HG03469 (cell line): ENCODE measurements at regions not wholly inside any gene's neighbourhood (a gene's known extent, or its start where the extent isn't known, plus 50 kb on each side); places are given as distances from the start of the nearest gene placed in this dataset.
"Not testable (repeated sequence)": the region's sequence is repeated elsewhere in the genome, so short reads cannot be mapped to it uniquely, and the experiment has no call there.

Experiments
- ATAC-seq: cut with Tn5 transposase; IDR thresholded peaks from one replicate; pipeline ENCODE4 v1.9.1; 2021; ENCODE audit warnings: mild to moderate bottlenecking, moderate library complexity, moderate number of reproducible peaks; ENCODE audit not compliant: unreplicated experiment

DNA sequence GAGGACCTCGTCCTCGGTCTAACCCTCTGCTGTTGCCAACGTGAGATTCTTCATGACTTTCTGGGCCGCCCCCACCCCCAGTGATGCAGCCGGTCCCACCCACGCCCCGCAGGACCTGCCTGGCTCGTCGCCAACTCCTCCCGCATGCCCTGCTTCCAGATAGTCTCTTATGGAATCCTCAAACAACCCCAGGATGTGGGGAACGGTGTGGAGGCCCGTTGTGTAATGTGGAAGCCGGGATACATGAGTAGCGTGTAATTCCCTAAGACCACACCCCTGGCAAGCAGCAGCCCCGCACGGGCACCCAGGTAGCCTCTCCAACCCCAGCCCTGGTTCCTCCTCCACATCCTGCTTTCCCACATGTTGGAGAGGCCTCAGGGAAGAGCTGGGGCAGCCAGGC, 275.9 kb downstream of the C16orf95 start:
- no peak for ATAC-seq

DNA sequence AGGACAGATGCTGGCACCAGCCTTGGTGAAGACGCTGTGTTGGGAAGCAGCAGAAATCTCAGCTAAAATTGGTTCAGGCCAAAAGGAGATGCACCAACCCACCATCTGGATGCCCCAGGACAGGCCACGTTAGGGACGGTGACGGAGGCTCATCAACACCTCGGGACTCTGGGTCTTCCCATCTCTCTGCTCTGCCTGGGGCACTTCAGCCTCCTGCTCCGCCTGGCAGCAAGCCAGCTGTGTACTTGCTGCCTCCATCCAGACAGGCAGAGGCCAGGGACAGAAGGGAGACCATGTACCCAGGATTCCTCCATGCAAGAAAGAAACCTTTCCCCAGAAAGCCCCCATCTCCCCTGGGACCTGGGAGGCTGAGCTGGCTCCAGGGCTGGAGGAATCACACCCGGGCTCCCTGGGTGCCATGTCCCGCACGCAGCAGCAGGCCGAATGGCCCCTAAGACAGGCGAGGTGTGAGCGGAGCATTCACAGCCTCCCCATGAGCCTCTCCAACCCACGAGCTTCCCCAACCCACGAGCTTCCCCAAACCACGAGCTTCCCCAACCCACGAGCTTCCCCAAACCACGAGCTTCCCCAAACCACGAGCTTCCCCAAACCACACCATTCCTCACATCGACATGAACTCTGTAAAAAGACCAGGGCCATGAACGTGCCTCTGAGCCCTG, 274.5 kb downstream of the C16orf95 start:
- ATAC-seq, result no peak

DNA sequence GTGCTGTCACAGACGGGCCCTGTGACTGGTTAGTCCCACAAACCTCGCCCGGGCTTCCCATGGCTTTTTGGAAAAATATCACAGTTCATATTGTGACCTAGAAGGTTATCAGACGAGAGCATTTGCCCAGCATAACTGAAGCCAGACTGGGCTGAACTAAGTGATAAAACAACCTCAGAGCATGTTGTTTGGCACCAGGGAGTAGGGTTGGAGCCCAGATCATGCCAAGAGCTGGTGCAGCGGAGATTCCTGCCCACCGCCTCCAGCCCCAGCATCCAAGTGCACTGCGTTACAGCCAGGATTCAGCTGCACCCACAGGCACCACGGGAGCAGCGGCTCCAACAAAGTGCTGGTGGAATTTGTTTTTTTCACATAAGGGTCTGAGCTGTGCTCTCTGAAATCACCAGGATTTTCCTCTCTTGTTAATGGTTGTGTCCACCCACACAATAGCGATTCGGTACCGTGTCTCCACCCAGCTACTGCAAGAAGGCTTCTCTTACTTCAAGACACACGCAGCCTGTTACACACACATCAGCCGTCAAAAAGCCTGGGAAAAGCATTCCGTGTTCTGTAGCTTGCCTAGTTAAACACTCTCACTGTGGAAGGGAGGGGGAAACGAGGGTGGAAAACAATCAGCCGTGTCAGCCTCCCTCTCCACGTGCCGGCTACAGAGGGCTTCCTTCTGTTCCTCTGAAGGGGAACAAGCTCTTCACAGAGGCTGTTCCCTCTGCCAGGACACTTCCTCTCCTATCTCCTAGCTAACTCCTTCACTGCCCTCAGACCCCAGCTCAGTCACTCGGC, 273.8 kb downstream of the C16orf95 start:
- no peak for ATAC-seq

DNA sequence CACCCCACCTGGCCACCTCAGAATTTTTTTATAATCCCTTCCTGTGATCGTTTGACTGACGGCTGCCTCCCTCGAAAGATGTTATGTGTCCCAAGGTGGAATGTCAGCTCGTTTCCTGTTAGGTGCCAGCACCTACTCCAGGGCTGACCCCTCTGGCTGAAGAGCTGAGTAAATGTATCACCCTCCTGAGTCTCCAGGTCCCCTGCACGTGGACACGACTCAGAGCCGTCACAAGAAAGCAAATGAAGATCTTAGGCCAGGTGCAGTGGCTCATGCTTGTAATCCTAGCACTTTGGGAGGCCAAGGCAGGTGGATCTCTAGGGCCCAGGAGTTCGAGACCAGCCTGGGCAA, 273.2 kb downstream of the C16orf95 start:
- no peak for ATAC-seq

DNA sequence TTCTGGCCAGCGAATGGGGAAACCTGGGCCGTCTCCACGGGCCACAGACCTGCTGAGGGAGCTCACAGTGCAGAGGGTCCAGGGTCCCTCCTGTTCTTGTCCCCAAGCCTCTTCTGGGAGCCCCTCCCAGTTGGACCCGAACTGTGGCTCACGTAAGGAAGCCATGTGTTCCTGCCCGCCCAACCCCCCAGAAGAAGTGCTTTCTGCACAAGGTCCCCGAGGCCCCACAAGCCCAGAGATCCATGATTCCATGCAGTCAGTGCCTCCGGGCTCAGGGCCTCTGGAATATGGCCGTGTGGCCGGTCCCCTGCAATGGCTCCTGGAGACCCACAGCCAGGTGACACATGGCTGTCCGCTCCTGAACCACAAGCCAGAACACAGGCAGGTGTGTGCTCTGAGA, 272.4 kb downstream of the C16orf95 start:
- ATAC-seq, result no peak

DNA sequence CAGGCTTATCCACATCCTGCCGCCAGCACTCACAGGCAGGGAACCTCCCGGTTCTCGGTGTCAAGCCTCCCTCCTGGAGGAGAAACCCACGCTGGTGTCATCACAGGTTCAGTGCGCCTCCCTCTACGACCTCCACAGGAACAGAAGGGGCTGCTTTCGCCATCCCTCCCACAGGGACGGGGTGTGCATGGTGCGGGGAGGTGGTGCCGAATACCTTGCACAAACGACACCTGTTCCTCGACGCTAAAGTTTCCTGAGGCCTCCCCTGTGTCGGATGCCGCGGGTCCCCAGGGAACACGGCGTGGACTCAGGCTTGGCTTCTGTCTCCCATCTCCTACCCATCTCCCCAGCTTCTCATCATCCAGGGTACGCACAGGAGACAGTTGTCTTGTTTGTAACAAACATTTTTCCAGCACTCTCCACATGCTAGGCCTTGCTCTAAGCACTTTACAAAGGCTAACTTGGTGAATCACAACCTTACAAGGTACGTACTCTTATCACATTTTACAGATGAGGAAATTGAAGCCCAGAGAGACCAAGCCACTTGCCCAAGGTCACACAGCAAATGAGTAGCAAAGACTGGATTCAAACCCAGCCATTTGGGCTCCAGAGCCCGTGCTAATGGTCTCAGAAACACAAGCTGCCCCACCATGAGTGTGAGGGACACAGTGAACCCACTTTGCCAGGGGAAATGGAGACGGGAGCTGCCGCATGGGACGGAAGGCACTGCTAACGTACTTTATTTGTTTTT, 271.6 kb downstream of the C16orf95 start:
- no peak for ATAC-seq

DNA sequence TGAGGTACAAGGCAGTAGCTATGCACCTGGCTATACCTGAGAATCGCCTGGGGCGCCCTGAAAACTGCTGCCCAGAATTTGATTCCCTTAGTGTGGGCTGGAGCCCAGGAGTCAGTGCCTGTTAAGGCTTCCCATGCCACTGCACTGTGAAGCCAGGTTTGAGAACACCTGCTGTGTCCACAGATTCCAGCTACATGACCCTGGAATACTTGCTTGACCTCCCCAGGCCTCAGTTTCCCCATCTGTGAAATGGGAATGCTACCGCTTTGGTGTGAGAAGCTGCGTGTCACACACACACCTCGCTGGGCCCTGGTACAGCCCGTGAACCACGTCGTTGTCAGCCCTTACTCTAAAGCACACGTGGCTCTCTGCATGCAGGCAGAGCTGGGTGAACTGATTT, 271.0 kb downstream of the C16orf95 start:
- no peak for ATAC-seq

DNA sequence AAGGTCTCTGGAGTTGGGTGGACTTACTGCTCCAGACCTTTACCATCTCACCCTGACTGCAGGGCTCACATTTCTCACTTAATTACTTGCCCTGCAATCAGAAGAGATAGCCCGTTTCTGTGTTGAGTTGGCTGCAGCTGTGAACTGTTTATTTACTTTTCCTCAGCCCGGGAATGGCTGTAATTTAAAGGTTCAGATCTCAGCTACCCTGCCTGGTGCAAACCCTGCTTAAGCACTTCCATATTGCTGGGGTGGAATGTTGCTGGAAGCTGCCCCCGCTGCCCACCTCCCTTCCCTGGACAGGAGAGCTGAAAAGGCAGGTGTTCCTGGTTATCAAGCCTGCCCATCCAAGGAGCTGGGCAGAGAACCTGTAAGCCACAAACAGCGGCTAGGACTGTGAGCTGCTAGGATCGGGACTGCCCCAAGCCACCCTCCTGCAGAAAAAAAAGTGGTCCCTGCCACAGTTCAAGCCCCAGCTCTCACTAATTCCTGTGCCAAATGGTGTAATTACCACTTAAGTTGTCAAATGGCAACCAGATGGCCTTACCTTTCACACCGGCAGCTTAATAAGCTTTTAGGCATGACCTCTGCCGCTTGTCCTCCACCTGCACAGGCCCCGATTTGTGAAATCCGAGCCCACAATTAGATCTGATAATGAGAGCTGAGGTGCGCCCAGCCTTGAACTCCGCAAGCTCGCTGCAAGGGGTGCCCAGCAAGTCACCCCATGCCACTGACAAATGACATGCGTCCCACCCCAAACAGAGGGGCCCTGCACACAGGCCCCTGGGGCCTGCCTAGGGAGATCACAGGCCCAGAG, 269.8 kb downstream of the C16orf95 start:
- no peak for ATAC-seq

DNA sequence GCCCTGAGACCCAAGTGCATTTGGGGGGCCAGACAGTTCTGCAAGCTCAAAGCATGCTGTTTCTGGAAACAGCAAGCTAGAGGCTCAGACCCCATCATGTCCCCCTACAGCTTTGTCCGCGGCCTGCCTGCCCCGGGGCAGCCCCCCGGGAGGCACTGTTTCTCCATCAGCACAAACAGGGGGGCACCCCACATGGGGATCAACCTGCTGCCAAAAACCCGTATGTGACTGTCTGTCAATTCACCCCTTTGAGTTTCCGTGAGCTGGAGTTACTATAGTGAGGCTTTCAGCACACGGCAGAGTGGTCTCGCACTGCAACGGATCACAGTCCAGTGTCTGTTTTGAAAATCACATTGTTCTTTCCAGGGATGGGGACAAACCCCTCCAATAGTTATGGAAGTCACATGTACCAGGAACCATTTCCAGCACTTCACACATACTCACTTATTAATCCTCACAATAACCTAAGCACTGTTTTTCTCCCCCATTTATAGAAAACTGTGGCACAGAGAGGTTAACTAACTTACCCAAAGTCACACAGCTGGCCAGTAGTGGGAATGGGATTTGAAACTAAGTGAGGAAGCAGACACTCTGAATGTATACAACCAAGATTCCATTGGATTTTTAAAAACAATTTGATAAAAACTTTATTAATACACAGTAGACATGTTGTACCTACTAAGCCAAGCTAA, 269.0 kb downstream of the C16orf95 start:
- no peak for ATAC-seq

DNA sequence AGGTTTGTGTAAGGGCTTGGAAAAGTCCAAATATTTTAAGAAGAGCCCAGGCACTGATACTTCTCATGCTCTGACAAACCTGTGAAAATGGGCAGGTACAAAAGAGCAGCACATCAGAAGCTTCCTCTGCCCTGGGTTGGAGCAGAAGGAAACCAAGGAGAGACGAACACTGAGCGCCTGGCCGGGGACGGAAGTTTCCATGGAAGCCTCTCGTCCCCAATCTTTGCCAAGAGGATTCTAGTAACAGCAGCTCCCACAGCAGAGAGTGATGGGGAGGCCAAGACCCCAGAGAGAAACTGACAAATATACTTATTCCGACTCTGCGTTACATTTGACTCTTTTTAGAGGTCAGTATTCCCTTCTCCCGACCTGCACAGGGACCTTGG, 268.5 kb downstream of the C16orf95 start:
- no peak for ATAC-seq

DNA sequence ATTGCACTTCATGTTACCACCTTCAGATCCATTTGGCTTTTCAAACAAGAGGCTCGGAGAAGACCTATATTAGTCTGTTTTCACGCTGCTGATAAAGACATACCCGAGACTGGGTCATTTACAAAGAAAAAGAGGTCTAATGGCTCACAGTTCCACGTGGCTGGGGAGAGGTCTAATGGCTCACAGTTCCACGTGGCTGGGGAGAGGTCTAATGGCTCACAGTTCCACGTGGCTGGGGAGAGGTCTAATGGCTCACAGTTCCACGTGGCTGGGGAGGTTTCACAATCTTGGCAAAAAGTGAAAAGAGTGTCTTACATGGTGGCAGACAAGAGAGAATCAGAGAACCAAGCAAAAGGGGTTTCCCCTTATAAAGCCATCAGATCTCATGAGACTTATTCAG, 268.0 kb downstream of the C16orf95 start:
- ATAC-seq, result not testable (repeated sequence)

DNA sequence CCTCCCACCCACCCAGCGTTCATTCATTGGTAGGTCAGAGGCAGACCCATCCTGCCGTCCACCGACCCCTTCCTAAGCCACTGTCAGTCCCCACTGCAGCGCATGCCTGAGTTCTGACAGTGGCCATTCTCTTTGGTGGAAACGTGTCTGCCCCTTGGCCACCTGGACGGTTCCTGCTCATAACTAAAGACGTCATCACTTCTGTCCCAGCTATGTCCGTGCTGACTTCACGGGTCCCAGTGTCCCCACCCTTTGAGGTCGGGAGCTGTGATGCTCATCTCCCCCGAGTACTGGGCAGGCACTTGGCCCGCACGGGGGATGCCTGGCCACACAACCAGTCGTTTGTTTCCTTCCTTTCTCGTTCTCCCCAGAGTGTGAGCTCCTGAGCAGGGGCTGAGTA, 267.1 kb downstream of the C16orf95 start:
- no peak for ATAC-seq

DNA sequence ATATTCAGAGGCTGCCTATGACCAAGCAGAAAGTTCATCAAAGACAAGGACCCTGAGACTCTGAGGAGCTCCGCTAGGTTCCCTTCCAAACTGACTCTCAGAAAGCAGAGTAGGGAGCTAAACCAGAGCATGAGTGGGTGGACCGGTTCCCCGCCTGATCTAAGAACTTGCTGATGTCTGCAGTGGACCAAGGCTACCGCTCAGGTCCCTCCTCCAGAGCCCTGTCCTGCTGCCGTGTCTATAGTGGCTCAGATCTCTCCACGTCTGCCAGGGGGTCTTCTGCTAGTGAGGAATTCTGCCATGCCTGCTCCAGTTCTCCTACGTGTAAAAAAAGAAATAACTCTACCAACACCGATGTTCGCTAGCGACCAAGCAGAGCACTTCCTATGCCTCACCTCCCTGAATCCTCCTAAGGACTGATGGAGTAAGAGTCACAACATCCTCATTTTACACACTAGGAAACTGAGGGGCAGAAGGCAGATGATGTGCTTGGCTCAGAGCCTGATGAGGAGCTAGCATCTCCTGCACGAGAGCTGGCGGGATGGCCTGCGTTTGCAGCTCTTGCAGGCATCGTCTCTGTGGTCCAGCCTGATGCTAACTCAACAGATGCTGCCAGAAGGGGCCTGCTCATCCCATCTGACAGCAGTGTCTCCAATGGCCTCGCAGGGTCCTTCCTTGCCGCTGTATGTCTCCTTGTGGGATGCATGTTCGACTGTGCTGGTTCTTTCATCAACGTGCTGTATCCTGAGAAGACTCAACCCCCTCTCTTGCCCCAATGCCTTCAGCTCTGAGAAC, 265.5 kb downstream of the C16orf95 start:
- no peak for ATAC-seq

DNA sequence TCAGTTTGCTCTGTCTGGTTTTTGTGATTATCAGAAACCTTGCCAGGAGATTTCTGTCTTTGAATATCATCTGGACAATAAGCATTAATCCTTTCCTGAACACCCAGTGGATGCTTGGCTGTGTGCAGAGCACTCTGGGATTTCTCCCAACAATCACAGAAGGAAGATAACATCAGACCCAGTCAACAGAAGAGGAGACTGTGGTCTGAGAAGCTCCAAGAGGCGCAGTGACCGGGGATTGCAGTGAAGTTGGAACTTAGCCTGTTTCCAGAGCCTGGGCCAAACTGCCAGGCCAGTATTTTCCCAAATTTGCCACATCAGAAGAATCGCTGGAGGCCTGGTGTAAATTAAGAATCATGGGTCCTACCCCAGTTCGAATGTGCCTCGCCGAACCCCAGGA, 264.7 kb downstream of the C16orf95 start:
- no peak for ATAC-seq

DNA sequence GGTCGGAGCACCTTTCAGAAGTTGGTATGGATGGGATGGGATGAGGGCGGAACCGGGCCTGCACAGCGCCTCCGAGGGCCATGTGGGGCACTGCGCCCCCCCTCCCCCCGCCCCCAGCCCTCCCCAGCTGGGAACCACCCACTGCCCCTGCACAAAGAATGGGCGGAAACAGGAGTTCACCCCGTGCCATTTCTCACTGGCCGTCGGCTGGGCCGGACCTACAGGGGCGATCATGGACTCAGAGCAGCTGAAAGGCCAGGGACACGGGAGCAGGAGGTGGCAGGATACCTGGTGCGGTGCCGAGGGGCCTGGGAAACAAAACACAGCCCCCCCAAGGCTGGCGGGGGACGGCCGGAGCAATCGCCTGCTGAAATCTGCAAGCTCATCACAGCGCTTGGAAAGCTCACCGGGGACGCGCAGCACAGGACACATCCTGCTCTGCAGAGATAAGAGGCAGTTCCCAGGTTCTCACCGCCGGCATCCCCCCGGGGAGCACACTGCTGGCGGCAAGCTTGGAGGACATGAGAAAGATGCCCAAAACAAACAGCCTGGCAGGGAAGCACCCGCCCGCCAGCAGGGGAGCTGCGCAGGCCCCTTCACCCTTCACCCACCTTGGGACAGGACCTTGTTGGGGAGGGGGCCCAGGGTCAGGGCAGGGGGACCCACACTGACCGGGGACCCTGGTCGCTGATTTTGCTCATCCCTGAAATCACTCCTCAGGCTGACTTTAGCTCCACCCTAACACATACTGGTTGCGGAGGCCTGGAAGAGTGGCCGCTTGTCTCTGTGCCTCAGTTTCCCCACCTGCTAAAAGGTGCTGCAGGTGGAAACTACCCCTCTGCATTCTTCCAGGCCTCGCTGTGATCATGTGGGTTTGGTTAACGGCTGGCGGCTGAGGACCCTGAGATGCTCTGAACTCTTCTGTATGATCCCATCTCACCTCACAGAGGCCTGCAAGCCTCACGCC, 263.9 kb downstream of the C16orf95 start:
- no peak for ATAC-seq

DNA sequence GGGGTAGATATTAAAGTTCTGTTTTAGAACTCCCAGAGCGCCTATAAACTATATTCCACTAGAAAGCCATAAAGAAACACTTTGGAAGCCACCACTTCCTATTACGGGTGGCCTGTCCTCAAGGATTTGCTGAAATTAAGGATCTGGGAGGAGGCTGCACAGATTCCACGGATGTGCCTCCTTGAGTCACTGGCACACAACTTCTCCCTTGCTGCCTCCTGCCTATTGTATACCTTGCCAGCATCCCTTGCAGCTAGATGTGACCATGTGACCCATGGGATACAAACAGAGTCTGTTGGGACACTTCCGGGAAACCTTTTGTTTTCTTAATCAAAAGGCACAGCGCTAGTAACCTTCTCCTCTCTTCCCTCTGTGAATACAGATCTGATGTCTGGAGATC, 263.0 kb downstream of the C16orf95 start:
- no peak for ATAC-seq

DNA sequence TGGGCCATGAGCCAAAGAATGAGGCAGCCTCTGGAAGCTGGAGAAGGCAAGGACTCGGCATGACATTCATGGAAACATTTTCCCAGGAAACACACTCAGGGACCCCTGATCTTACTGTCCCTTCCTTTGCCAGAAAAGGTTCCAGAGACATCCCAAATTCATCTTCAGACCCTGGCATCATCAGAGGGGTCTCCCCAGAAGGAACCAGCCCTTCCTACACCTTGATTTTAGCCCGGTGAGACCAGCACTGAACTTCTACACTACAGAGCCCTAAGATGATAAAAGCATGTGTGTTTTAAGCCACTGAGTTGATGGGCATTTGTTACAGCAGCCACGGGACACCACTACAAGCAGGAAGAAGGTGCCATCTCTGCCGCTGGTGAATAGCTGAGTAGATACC, 262.3 kb downstream of the C16orf95 start:
- ATAC-seq, result no peak

DNA sequence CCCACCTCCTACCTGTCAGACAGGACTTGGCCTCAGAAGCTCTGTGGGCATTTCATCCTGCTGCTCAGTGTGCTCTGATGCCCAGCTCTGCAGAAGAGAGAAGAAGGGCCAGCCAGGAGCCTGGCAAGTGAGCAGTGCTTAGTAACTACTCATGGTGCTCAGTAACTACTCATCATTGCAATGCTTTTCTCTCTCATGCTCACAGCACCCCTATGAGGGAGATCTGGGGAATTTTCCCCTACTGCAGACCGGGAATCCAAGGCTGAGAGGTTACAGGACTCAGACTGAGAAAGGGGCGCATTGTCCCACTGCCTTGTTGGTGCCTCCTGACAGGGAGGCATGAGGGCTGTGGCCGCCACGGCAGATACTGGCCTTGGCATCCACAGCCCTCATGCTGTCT, 261.1 kb downstream of the C16orf95 start:
- no peak for ATAC-seq

DNA sequence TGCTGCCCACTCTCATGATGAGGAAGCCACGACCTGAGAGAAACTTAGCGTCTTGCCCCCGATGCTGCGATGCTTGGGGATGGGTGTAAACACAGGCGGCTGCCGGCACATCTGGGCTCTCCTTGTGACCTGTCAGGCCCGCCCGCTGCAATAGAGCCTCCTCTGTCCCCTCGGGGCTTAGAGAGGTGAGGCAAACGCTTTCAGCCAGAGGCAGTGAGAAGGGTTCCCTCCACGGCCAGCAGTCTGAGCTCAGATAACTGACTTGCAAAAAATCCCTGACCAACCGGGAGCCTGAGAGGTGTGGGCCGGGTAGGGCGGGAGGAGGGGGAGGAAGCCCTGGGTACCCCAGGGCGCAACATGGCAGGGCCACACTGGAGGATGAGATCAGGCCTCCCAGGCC, 260.6 kb downstream of the C16orf95 start:
- ATAC-seq, result no peak
